ENCODE measurements at regions not wholly inside any gene's neighbourhood (a gene's known extent, or its start where the extent isn't known, plus 50 kb on each side); places are given as distances from the start of the nearest gene placed in this dataset.

- Histone ChIP-seq H3K27me3 (no peaks in the 10 kb centered on the region), H3K27ac (no peak overlapping the region), H3K4me1 (no peaks in the 10 kb centered on the region), H3K36me3 (no peaks in the 10 kb centered on the region), H3K4me3 (no peak overlapping the region), H3K9me3 (no peaks in the 10 kb centered on the region)
- 80 to 84% methylated on average over 1 of the region's 1 CpG for WGBS, 2 donors
- no peak for DNase-seq
- TF ChIP-seq POLR2AphosphoS5 (IDR thresholded peaks at IDR 0.05) (no peak), POLR2A (IDR thresholded peaks at IDR 0.05) (no peak), EP300 (IDR thresholded peaks at IDR 0.05) (no peak), CTCF (IDR thresholded peaks at IDR 0.05) (no peak)
- intact Hi-C loops (cut with DNase I) = no loop called here
These were observed 303.3 kb upstream of the ZC3H12C start for GRCh38 chr11:109789901-109790300.

- no peak for TF ChIP-seq CTCF (IDR thresholded peaks at IDR 0.05)
- no peak for TF ChIP-seq POLR2AphosphoS5 (IDR thresholded peaks at IDR 0.05)
- no peak for TF ChIP-seq POLR2A (IDR thresholded peaks at IDR 0.05)
- no peak for TF ChIP-seq EP300 (IDR thresholded peaks at IDR 0.05)
- intact Hi-C loops (cut with DNase I) = no loop called here
- H3K27ac ChIP-seq = no peak overlapping the region
- H3K27me3 ChIP-seq = no peaks in the 10 kb centered on the region
- DNase-seq = no peak
- no peak overlapping the region for H3K4me3 ChIP-seq
- 90 to 93% methylated on average over 2 of the region's 2 CpGs for WGBS, 2 donors
- no peaks in the 10 kb centered on the region for H3K4me1 ChIP-seq
- no peaks in the 10 kb centered on the region for H3K9me3 ChIP-seq
- H3K36me3 ChIP-seq = no peaks in the 10 kb centered on the region
These were observed 301.9 kb upstream of the ZC3H12C start for GRCh38 chr11:109791337-109791736.

GRCh38 chr11:109794501-109794900, 298.7 kb upstream of the ZC3H12C start:
- Histone ChIP-seq H3K4me1 (no peaks in the 10 kb centered on the region), H3K27me3 (no peaks in the 10 kb centered on the region), H3K4me3 (no peak overlapping the region), H3K36me3 (no peaks in the 10 kb centered on the region), H3K9me3 (no peaks in the 10 kb centered on the region), H3K27ac (no peak overlapping the region)
- TF ChIP-seq CTCF (IDR thresholded peaks at IDR 0.05) (no peak), EP300 (IDR thresholded peaks at IDR 0.05) (no peak), POLR2AphosphoS5 (IDR thresholded peaks at IDR 0.05) (no peak), POLR2A (IDR thresholded peaks at IDR 0.05) (no peak)
- intact Hi-C loops (cut with DNase I) = no loop called here
- WGBS, 2 donors = 91 to 95% methylated on average over 3 of the region's 3 CpGs
- no peak for DNase-seq

GRCh38 chr11:109795234-109795633, 298.0 kb upstream of the ZC3H12C start:
- intact Hi-C loops (cut with DNase I) = no loop called here
- Histone ChIP-seq H3K27ac (no peak overlapping the region), H3K9me3 (no peaks in the 10 kb centered on the region), H3K4me1 (no peaks in the 10 kb centered on the region), H3K27me3 (no peaks in the 10 kb centered on the region), H3K36me3 (no peaks in the 10 kb centered on the region), H3K4me3 (no peak overlapping the region)
- 12 to 68% methylated on average over 4 of the region's 4 CpGs for WGBS, 2 donors
- DNase-seq = no peak
- TF ChIP-seq EP300 (IDR thresholded peaks at IDR 0.05) (no peak), POLR2A (IDR thresholded peaks at IDR 0.05) (no peak), CTCF (IDR thresholded peaks at IDR 0.05) (no peak), POLR2AphosphoS5 (IDR thresholded peaks at IDR 0.05) (no peak)

- TF ChIP-seq EP300 (IDR thresholded peaks at IDR 0.05) = no peak
- TF ChIP-seq CTCF (IDR thresholded peaks at IDR 0.05) = no peak
- no peak for TF ChIP-seq POLR2A (IDR thresholded peaks at IDR 0.05)
- no peak for TF ChIP-seq POLR2AphosphoS5 (IDR thresholded peaks at IDR 0.05)
- H3K4me1 ChIP-seq = no peaks in the 10 kb centered on the region
- no peak for DNase-seq
- H3K4me3 ChIP-seq = no peak overlapping the region
- intact Hi-C loops (cut with DNase I) = no loop called here
- no peak overlapping the region for H3K27ac ChIP-seq
- H3K27me3 ChIP-seq = no peaks in the 10 kb centered on the region
- no peaks in the 10 kb centered on the region for H3K36me3 ChIP-seq
- H3K9me3 ChIP-seq = no peaks in the 10 kb centered on the region
- WGBS, 2 donors = 59 to 61% methylated on average over 2 of the region's 2 CpGs
These were observed 296.9 kb upstream of the ZC3H12C start for GRCh38 chr11:109796253-109796652.
